ENCODE measurements at regions not wholly inside any gene's neighbourhood (a gene's known extent, or its start where the extent isn't known, plus 50 kb on each side); places are given as distances from the start of the nearest gene placed in this dataset.

- H3K4me1 ChIP-seq (ENCODE audit: control insufficient read depth, insufficient read depth, low read length), result peaks cover 11% of the 10 kb centered on the region
- peaks cover 22% of the 10 kb centered on the region for H3K27me3 ChIP-seq (ENCODE audit: control insufficient read depth, insufficient read depth, low read length)
- no peaks in the 10 kb centered on the region for H3K9me3 ChIP-seq (replicated peaks; ENCODE audit: control insufficient read depth, low read depth, low read length)
- no peak overlapping the region for H3K4me3 ChIP-seq (ENCODE audit: low read length)
- no peak for DNase-seq
- no peak overlapping the region for H3K27ac ChIP-seq (ENCODE audit: low read length)
- H3K36me3 ChIP-seq (ENCODE audit: control insufficient read depth, insufficient read depth, low read length), result no peaks in the 10 kb centered on the region
- WGBS (ENCODE audit: insufficient coverage), result 80% methylated on average over 7 of the region's 8 CpGs
Measured at GRCh38 chr15:69818529-69818928, 279.2 kb downstream of the TLE3 start.

GRCh38 chr15:69819371-69819770, 278.3 kb downstream of the TLE3 start:
- no peaks in the 10 kb centered on the region for H3K36me3 ChIP-seq (ENCODE audit: control insufficient read depth, insufficient read depth, low read length)
- peaks cover 20% of the 10 kb centered on the region for H3K27me3 ChIP-seq (ENCODE audit: control insufficient read depth, insufficient read depth, low read length)
- H3K4me1 ChIP-seq (ENCODE audit: control insufficient read depth, insufficient read depth, low read length), result peaks cover 4% of the 10 kb centered on the region
- H3K27ac ChIP-seq (ENCODE audit: low read length), result no peak overlapping the region
- no peaks in the 10 kb centered on the region for H3K9me3 ChIP-seq (replicated peaks; ENCODE audit: control insufficient read depth, low read depth, low read length)
- no peak overlapping the region for H3K4me3 ChIP-seq (ENCODE audit: low read length)
- WGBS (ENCODE audit: insufficient coverage), result 67% methylated on average over 1 of the region's 3 CpGs
- no peak for DNase-seq

- H3K4me3 ChIP-seq (ENCODE audit: low read length), result no peak overlapping the region
- H3K27me3 ChIP-seq (ENCODE audit: control insufficient read depth, insufficient read depth, low read length), result peaks cover 21% of the 10 kb centered on the region
- no peaks in the 10 kb centered on the region for H3K36me3 ChIP-seq (ENCODE audit: control insufficient read depth, insufficient read depth, low read length)
- no peak overlapping the region for H3K27ac ChIP-seq (ENCODE audit: low read length)
- WGBS (ENCODE audit: insufficient coverage), result 60% methylated on average over 7 of the region's 7 CpGs
- peaks cover 4% of the 10 kb centered on the region for H3K4me1 ChIP-seq (ENCODE audit: control insufficient read depth, insufficient read depth, low read length)
- DNase-seq, result no peak
- H3K9me3 ChIP-seq (replicated peaks; ENCODE audit: control insufficient read depth, low read depth, low read length), result no peaks in the 10 kb centered on the region
Measured at GRCh38 chr15:69820819-69821218, 276.9 kb downstream of the TLE3 start.

DNA sequence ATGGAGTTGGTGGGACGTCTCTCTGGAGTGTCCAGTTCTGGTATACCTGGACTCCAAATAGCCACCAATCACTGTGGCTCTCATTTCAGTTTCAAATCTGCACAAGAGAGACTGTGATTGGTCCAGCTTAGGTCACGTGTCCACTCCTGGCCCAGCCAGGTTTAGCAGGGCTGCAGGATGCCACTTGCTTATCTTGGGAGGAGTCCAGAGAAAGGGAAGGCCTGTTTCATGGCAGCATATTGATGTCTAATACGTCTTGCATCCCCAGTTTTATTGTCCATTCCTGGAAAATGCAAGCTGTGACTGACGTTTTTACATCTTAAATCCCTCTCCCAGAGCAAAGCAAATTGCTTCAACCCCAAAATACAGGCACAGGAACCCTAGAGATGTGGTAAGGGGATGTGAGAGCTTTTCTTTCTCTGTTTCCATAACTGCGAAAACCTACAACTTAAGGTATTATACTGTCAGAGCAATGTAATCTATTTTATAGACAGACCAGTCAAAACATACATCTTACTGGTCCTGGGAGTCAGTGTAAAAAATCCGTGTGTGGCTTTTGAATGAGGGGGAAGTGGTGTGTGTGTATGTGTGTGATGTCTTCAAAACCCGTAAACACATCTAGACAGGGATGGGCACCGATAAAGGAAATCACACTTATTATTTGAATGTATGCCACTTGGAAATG, 274.4 kb downstream of the TLE3 start:
- Histone ChIP-seq H3K4me1 (ENCODE audit: control insufficient read depth, insufficient read depth, low read length) (peaks cover 9% of the 10 kb centered on the region), H3K36me3 (ENCODE audit: control insufficient read depth, insufficient read depth, low read length) (no peaks in the 10 kb centered on the region), H3K9me3 (replicated peaks; ENCODE audit: control insufficient read depth, low read depth, low read length) (no peaks in the 10 kb centered on the region), H3K27me3 (ENCODE audit: control insufficient read depth, insufficient read depth, low read length) (peaks cover 23% of the 10 kb centered on the region), H3K4me3 (ENCODE audit: low read length) (no peak overlapping the region), H3K27ac (ENCODE audit: low read length) (no peak overlapping the region)
- no peak for DNase-seq
- 100% methylated on average over 1 of the region's 8 CpGs for WGBS (ENCODE audit: insufficient coverage)

DNA sequence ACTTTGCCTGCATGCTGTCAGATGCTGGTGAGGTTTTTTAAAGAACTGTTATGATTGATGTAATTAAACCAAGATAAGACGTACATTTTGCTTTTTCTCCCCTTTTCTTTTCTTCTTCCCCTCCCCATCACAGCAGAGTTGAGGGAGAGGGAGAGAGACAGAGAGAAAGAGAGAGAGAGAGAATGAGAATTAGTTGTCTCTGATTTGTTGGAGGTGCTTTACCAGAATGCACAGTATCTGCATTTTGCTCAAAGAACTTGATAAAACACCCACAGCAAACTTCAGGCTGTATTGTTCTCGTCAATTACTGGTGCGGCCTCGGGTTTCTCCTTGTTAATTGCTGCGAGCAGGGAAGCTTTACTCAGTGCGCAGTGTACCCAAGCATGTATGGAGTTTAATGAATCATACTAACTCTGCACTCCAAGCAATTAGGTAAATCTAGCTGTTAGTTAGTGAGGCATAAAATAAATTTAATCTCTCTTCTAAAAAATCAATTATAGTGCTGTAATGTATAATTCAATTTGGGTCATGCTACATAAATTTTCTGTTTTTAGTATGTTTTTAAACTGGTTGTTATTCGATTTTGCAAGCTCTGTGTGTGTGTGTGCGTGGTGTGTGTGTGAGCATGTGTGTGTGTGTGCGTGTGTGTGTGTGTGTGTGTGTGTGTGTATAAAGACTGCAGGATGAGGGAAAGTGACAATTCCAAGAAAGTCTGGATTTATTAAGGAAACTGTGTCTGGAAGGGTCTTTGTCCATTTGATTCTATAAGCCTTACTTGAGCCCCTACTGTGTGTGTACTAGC, 273.4 kb downstream of the TLE3 start:
- no peaks in the 10 kb centered on the region for H3K36me3 ChIP-seq (ENCODE audit: control insufficient read depth, insufficient read depth, low read length)
- H3K27ac ChIP-seq (ENCODE audit: low read length), result no peak overlapping the region
- peaks cover 19% of the 10 kb centered on the region for H3K27me3 ChIP-seq (ENCODE audit: control insufficient read depth, insufficient read depth, low read length)
- peaks cover 9% of the 10 kb centered on the region for H3K4me1 ChIP-seq (ENCODE audit: control insufficient read depth, insufficient read depth, low read length)
- 71% methylated on average over 1 of the region's 9 CpGs for WGBS (ENCODE audit: insufficient coverage)
- no peak overlapping the region for H3K4me3 ChIP-seq (ENCODE audit: low read length)
- no peaks in the 10 kb centered on the region for H3K9me3 ChIP-seq (replicated peaks; ENCODE audit: control insufficient read depth, low read depth, low read length)
- no peak for DNase-seq

DNA sequence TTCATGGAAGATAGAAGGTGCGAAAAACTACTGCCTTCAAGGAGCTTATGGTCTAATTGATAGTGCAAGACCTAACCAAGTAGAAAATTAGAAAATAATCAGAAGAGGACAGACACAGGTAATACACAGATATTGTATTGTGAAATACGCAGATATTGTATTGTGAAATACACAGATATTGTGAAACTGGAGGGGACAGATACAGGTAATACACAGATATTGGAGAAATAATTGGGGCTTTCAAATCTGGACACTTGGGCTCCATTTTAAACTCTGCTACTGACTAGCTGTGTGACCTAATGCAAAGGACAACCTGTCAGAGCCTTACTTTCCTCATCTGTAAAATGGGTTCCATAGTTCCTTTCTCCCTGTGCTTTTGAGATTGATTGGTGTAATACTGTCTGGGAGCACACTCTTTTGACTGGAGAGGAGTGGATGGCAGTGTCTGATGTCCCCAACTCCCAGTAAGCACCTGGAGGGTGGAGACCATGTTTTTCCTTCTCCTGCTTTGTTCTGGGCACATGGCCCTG, 272.8 kb downstream of the TLE3 start:
- Histone ChIP-seq H3K36me3 (ENCODE audit: control insufficient read depth, insufficient read depth, low read length) (no peaks in the 10 kb centered on the region), H3K4me1 (ENCODE audit: control insufficient read depth, insufficient read depth, low read length) (peaks cover 10% of the 10 kb centered on the region), H3K4me3 (ENCODE audit: low read length) (no peak overlapping the region), H3K27ac (ENCODE audit: low read length) (no peak overlapping the region), H3K9me3 (replicated peaks; ENCODE audit: control insufficient read depth, low read depth, low read length) (no peaks in the 10 kb centered on the region), H3K27me3 (ENCODE audit: control insufficient read depth, insufficient read depth, low read length) (peaks cover 15% of the 10 kb centered on the region)
- WGBS (ENCODE audit: insufficient coverage), result no CpG with 5 or more reads among the region's 2 CpGs
- DNase-seq, result no peak

DNA sequence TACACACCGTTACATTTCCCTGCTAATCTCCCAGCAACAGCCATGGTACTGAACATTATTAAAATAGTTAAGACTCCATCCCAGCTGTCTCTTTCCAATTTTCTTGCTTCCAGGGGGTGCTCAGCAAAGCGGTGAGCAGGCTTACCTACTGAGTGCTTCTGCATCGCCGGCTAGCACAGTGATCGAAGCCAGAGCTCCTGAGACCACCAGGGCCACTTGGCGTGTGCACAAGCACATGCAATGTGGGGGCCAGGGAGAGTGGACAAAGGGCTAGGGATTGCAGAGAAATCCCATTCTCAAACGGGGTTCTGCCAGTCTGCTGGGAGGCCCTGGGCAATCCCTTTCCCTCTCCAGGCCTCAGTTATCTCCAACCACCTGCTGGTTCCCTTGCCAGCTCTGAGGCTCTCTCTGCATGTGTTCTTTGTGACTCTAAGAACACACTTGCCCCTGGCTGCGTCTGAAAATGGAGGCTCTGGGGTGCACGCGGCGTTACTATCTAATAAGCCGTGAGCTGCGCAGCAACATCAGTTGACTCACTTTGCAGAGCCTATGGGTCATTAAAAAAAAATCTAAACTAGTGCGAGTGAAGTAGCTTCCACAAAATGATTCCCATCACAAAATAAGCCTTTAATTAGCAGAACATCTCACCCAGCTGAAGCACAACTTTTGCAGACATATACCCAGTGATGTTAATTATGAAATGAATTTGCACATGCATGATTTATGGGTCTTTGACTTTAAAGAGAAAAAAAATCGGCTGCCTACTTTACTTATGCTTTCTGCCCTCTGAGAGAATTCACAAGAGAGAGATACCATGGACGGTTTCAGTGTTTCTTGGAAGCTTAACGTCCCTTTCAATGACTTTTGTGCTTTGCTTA, 271.5 kb downstream of the TLE3 start:
- 76% methylated on average over 11 of the region's 17 CpGs for WGBS (ENCODE audit: insufficient coverage)
- Histone ChIP-seq H3K4me1 (ENCODE audit: control insufficient read depth, insufficient read depth, low read length) (peaks cover 10% of the 10 kb centered on the region), H3K9me3 (replicated peaks; ENCODE audit: control insufficient read depth, low read depth, low read length) (no peaks in the 10 kb centered on the region), H3K36me3 (ENCODE audit: control insufficient read depth, insufficient read depth, low read length) (no peaks in the 10 kb centered on the region), H3K4me3 (ENCODE audit: low read length) (no peak overlapping the region), H3K27me3 (ENCODE audit: control insufficient read depth, insufficient read depth, low read length) (peaks cover 11% of the 10 kb centered on the region), H3K27ac (ENCODE audit: low read length) (no peak overlapping the region)
- no peak for DNase-seq

DNA sequence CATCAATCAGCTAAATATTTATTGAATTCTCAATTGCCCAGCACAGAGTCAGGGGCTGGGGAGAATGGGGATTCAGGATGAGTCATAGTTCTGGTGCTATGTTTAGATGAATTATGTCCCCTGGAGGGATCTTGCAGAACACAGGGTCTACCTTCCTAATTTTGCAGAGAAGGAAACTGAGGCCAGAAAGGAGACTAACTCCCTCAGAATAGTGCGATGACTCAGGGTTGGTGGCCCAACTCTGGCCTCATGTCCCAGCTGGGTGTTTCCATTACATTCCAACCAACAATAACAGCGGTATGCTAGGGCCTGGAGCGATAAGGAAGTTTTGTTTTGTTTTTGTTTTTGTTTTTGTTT, 270.9 kb downstream of the TLE3 start:
- no CpG with 5 or more reads among the region's 3 CpGs for WGBS (ENCODE audit: insufficient coverage)
- peaks cover 7% of the 10 kb centered on the region for H3K27me3 ChIP-seq (ENCODE audit: control insufficient read depth, insufficient read depth, low read length)

DNA sequence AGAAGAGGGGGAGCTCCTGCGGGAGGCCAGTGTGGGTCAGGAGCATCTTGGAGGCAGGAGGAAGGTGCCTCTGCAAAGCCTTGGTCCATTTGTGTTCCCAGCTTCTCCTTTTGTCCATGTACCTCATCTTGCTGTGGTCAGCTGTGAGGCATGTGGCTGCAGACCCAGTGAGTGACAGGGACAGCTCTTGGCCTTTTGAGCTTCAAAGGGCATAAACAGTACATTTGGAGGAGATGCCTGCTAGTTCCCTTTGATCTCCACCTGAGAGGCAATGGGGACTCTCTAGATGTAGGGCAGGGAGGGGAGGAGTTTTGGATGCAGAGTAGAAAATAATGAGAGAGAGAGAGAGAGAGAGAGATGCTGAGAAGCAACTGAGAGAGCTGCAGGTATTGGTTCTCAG, 270.0 kb downstream of the TLE3 start:
- Histone ChIP-seq H3K9me3 (replicated peaks; ENCODE audit: control insufficient read depth, low read depth, low read length) (no peaks in the 10 kb centered on the region), H3K36me3 (ENCODE audit: control insufficient read depth, insufficient read depth, low read length) (no peaks in the 10 kb centered on the region), H3K27me3 (ENCODE audit: control insufficient read depth, insufficient read depth, low read length) (peaks cover 5% of the 10 kb centered on the region), H3K27ac (ENCODE audit: low read length) (no peak overlapping the region), H3K4me3 (ENCODE audit: low read length) (no peak overlapping the region), H3K4me1 (ENCODE audit: control insufficient read depth, insufficient read depth, low read length) (peaks cover 10% of the 10 kb centered on the region)
- no peak for DNase-seq
- WGBS (ENCODE audit: insufficient coverage), result 100% methylated on average over 1 of the region's 1 CpG

More for the DNA sequence above, 270.9 kb downstream of the TLE3 start:
- Histone ChIP-seq H3K36me3 (ENCODE audit: control insufficient read depth, insufficient read depth, low read length) (no peaks in the 10 kb centered on the region), H3K4me1 (ENCODE audit: control insufficient read depth, insufficient read depth, low read length) (peaks cover 10% of the 10 kb centered on the region), H3K27ac (ENCODE audit: low read length) (no peak overlapping the region), H3K4me3 (ENCODE audit: low read length) (no peak overlapping the region), H3K9me3 (replicated peaks; ENCODE audit: control insufficient read depth, low read depth, low read length) (no peaks in the 10 kb centered on the region)
- no peak for DNase-seq
